ENCODE measurements at regions not wholly inside any gene's neighbourhood (a gene's known extent, or its start where the extent isn't known, plus 50 kb on each side); places are given as distances from the start of the nearest gene placed in this dataset.

DNA sequence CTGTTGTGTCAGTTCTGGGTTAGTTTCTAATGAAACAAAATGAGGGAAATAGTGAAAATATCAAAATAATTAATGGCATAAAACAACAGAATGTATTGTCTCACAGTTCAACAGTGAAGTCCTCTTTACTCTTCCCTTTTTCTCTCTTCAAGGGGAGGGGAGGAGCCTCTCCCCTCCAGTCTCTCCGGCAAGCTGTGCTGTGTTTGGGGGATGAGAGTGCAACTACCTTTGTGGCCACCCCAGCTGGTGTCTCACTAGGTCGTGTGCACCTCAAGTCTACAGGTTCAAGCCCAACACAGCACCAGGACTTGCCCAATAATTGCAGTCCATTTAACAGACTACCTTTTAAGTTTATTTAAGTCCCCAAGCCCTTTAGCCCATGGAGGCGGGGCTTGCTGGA is 271.7 kb upstream of the DOK6 start:
- TF ChIP-seq, protein P1, sequence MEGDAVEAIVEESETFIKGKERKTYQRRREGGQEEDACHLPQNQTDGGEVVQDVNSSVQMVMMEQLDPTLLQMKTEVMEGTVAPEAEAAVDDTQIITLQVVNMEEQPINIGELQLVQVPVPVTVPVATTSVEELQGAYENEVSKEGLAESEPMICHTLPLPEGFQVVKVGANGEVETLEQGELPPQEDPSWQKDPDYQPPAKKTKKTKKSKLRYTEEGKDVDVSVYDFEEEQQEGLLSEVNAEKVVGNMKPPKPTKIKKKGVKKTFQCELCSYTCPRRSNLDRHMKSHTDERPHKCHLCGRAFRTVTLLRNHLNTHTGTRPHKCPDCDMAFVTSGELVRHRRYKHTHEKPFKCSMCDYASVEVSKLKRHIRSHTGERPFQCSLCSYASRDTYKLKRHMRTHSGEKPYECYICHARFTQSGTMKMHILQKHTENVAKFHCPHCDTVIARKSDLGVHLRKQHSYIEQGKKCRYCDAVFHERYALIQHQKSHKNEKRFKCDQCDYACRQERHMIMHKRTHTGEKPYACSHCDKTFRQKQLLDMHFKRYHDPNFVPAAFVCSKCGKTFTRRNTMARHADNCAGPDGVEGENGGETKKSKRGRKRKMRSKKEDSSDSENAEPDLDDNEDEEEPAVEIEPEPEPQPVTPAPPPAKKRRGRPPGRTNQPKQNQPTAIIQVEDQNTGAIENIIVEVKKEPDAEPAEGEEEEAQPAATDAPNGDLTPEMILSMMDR (conservative IDR thresholded peaks at IDR 0.05 in 1 of 2, IDR thresholded peaks at IDR 0.05 in 1 of 2; ENCODE audit: low read depth in 1 of 2, low read length in 2 of 2): no peak
- TF ChIP-seq EZH2 (IDR thresholded peaks at IDR 0.05; ENCODE audit: low read length, missing control alignments): no peak

All from fibroblast of lung (primary cell).